T-helper 1 cell treated with Interleukin-12 subunit alpha and Interleukin-12 subunit beta and Interleukin-4 antibody, amounts not matched to agents 30 ng/mL and 1 ng/mL, for 36 hours (primary cell): ENCODE measurements at regions not wholly inside any gene's neighbourhood (a gene's known extent, or its start where the extent isn't known, plus 50 kb on each side); places are given as distances from the start of the nearest gene placed in this dataset.

ENCODE experiments used
- intact Hi-C: fragments of 100-400 bp; cut with micrococcal nuclease; formaldehyde crosslinking; loops from one replicate; pipeline ENCODE4 v1.15.1; 2024

DNA sequence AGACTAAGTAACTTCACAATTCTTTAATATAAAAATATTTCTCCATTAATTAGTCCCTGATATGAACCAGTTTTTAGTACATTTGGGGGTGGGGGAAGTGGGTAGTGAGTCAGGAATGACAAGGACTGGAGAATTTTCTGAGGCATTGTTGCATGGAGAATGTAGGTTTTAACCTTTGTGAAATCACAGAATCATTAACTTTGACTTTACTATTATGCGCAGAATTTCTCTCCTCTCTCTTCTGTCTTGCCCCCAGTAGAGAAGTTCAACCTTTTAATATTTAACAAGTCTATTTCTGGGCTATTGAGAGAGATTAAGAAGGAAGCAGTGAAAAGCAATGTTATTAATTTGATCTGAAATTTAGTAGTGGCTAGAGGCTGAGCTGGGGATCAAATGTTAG, 597.0 kb downstream of the PCDH18 start:
- intact Hi-C loops: no loop called here

DNA sequence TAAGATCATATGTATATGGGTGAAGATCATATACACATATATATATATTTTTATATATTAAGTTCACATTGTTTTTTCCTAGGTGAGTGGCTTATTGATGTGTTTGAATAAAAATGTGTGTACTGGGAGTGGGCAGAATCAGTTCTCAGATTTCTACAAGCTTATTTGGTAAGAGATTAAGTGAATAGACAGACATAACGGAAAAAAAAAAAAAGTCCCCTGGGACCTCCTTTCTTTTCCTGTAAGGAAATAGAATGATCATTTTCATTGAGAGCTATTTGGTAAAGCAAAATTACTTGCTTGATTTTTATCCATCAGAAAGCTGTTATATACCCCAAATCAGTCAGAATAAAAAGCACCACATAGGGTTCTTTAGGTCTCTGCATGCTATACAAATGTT, 597.7 kb downstream of the PCDH18 start:
- intact Hi-C loops: no loop called here

DNA sequence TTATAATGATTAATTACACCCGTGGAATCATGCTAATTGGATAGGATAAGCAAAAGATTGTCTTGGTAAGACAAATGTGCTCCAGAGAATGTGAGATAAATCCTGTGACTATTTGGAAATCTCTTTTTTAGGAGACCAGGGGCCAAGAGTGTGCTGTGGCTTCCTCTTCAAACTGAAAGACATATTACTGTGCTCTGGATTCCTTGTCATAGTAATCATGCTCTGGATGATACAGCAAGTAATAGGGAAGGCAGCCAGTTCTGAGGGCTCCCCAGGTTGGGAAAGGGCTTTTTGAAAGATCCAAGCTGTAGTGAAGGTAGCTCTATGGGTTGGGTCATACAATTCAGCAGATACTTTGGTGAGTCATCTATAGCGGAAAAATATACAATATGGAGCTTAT, 600.5 kb downstream of the PCDH18 start:
- intact Hi-C loops: no loop called here

DNA sequence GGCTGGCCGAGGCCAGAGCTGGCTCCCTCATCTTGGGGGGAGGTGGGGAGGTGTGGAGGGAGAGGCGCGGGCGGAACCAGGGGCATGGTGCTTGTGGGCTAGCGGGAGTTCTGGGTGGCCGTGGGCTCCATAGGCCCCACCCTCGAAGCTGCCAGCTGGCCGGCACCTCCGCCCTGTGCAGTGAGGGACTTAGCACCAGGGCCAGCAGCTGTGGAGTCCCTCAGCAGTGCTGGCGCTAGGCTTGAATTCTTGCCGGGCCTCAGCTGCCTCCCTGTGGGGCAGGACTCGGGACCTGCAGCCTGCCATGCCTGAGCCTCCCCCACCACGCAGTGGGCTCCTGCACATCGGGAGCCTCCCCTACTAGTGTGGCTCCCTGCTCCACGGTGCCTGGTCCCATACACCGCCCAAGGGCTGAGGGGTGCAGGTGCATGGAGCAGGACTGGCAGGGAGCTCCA, 603.3 kb downstream of the PCDH18 start:
- intact Hi-C loops: no loop called here

DNA sequence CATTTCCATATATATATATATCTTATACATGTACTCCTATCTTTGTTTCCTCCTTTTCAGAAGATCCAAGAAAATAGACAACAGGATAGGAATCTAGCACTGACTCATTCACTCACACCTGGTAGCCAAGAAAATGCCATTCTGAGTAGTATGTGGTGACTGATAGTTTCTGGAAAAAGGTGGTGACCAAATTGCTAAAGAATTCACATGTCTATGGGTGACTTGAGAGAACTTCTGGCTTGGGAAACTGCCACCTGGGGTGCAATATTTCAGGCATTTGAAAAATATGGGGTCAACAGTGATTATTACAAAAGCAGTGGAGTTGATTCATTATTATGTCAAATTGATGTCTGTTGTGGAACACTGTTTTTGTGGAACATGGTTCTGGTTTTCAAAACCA, 605.1 kb downstream of the PCDH18 start:
- intact Hi-C loops: no loop called here

DNA sequence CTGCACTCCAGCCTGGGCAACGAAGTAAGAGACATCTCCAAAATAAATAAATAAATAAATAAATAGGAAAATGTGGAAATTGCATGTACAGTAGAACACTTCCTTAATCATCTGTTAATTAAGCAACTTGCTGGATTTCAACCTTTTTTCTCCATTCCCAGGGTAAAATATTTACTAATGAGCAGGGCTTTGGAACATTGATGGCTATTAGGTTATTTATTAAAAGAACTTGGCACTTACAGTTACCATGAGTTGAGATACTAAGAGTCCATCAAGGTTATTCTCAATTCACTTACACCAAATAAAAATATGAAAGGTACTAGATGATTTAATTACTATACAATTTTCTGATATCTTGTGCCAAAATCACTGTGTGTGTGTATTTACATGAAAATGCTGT, 607.1 kb downstream of the PCDH18 start:
- intact Hi-C loops: no loop called here

DNA sequence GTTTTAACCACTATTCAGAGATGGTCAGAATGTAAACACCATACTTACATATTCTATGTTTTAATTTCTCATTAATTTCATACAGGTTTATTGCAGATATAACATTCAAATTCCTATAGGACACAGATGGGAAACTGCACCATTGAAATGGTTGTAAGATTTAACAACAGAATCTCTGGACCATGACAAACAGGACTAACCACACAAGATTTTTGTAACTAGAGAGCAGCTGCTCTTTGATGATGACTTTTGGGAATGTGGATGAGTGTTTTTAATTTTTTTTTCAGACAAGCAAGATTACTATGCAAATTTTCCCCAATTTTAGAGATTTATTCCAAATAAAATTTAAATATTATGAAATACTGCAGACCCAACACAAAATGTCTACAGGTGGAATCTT, 610.2 kb downstream of the PCDH18 start:
- intact Hi-C loops: no loop called here

DNA sequence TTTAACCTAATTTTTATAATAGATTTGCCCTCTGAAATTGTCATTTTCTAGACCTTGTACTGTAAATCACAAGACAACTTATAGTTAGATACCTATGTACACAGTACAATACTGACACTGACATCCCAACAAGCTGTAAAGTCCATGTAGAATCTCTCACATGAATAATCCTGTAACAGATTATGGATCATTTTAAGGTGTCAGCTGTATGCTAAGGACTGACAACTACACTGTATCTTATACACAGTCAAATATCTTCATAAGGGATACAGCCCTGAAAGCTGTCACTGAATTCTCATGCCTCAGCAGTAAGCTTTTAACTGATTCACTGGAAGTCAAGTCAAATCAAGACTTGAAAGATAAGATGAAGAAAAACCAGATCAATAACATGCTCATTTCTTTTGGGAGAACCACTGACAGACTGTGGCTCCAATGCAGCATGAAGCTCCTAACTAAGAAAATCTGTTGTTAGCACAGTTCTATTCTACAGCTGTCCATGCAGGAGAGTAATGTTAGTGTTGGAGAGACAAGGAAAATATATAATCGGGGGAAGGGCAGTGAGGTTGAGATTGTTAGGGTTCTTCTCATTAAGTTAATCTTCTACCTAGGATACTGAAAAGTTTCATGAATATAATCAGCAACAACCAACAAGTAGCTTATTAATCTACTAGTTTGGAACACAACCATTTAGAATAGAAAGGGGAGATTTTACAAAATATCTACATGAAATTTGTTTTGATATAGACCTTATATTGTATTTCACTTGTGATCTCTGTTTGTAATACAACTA, 612.0 kb downstream of the PCDH18 start:
- intact Hi-C loops: no loop called here

DNA sequence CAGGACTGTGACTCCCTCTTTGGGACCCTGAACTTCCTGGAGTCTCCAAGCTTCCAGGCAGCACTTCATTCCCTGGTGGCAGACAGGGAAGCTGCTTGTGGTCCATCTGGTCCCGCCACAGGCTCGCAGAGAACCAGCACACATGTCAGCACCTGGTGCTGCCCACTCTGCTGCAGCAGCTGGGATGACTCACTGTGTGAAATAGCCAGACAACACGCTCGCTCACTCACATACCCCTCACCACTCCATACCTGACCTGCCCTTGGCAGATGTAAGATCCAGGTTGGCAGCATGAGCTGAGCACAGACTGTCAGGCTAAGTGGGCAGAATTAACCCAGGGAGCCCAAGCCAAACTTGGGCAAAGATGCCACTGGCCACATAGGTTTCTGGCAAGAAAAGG, 613.5 kb downstream of the PCDH18 start:
- intact Hi-C loops: no loop called here

DNA sequence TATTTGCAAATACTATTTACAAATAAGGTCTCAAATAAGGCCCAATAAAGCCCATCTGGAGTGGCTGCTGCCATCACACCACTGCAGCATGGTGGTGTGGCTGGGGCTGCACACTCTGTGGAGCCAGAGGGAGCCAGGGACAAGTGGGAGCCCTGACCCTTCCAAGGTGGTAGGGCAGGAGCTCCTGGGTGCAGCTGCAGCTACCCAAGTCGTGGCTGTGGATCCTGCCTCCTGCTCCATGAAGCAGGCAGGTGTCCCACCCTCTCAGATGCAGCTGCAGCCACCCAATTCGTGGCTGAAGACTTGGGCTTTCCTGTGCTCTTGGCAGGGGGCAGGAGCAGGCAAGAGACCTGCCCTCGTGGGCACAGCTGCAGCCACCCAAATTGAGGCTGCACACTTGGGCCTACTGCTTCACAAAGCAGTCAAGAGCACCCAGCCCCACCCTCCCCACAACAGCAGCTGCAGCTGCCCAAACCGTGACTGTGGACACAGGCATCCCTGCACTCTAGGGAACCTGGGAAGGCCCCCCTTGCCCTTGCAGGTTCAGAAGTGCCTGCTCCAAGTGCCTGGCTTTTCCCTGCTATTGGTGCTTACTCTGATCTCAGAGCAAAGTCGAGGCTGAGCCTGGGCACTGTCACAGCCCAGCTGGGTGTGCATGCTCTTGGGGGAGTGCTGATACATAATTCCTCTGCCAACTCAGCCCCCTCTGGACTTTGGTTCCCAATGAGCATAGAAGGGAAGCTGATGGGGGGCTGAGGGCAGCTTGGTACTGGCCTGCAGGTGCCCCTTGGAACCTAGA, 614.8 kb downstream of the PCDH18 start:
- intact Hi-C loops: no loop called here

DNA sequence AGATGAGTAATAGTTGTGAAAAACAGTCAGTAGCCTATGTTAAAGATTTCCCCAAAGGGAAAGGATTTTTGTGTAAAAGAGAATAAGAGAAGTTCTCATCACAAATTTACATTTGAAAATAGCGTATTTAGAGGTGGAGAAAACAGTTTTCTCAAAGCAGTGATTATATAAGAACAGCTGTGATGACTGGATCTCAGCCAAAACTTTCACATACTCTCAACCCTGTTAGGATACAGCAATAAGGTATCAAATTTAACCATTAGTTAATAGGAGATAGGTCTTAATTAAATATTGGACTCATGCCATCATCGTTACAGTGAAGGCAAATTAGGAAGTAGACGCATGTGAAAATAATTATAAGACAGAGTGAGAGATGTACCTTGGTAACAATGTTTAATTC, 622.7 kb downstream of the PCDH18 start:
- intact Hi-C loops: no loop called here

DNA sequence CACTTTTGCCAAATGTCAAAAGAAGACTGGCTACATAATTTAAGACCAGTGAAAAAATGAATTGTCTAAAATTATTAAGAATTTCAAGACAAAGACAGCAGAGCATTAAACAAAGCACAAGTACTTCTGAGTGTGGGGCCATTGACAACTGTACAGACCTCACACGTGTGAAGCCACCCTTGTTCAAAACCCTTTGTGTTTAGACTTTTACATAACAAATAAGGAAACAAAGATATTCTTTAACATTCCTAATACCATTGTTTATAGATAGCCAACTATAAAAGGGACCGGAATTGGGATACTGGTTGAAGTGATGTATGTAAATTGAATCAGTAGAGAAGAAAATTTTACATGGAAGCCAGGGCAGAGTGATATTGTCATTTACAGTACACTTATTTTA, 624.2 kb downstream of the PCDH18 start:
- intact Hi-C loops: no loop called here

DNA sequence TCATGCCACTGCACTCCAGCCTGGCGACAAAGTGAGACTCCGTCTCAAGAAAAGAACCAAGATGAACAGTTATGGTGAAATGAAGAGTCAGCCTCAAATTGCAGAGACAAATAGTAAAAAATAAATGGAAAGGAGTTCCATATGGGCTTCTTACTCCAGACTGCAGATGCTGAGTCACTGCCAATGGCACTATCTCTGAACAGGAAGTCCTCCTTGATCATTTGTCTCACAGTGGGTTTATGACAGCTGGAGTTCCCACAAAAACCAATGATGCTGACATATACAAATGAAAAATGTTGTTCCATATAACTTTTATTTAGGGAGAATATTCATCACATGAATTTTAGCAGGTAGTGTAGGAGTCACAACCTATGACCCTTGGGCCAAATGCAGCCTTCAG, 631.6 kb downstream of the PCDH18 start:
- intact Hi-C loops: no loop called here

DNA sequence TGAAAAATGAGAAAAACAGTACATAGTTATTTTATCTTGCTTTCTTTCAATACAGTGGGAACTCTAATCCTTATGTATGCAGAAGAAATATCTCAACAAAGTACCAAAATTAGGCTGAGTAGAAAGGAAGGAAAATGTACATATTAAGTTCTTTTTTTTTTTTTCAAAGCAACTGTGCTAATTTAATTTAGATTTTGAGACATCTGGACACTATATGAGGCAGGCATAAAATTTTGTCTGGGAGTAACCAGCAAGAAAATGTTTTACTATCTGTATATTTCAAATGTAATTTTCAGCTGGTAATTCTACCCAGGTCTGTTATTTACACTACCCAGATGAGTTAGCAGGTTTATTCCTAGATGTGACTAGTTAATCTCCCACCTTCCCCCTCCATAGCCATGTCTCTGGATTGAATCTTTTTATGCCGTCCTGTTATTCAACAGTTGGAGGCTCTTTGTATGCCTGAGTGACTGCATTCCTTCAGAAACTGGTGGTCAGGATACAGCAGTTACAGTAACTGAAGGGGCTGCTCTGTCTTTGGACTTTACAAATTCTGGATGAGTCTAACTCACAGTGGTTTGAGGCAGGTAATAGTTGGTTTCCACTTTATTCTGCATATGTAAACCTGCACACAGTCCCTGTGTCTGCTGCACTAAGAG, 633.6 kb downstream of the PCDH18 start:
- intact Hi-C loops: no loop called here

DNA sequence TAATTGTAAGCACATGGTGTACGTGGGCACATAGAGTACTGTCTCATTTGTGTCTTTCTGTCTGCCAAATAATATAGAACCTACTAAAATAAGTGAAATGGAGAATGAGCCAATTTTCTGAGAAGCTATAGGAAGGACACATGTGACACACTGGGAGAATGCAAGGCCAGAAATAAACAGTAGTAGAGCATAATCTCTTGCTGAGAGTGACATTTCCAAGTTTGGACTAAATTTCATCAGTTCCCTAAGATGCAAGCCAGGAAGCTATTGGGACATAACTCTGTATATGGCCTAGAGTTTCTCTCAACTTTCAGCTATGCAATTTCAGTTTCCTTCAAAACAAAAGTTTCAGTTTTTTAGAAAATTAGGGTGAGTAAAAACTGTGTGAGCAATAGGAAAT, 638.7 kb downstream of the PCDH18 start:
- intact Hi-C loops: no loop called here

DNA sequence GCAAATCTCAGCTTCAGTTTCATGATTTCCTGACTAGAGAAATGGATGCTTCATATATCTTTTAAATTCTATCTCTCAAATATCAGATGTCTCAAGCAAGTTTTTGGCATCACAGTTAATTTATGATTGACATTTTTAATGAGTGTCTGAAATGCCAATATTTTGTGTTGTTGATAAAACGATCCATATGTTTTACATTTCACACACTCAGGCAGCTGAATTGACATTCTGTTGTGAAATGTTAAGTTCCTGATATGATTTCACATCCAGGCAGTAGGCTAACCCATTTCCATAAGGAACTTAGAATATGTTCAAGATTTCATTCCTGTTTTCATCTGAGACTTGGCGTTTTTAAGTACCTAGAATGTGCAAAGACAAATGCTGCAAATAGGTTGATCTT, 650.6 kb downstream of the PCDH18 start:
- intact Hi-C loops: no loop called here

DNA sequence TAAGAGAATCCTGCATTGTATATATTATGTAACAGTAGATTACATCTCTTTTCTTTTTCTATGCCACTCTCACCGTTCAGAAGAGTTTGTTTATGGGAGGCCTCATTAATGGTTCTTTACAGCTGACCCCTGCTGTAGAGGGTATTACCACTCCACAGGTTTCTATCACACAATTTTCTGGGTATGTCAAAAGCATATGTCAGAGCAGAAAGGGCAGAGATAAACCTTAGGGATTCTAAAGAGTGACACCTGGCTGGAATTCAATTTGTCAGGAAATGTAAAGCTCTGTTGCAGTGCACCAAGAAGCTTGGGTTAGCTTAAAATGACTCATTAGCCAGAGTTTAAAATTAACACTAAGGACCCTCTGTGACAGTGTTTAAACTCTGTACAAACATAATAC, 658.7 kb downstream of the PCDH18 start:
- intact Hi-C loops: no loop called here

DNA sequence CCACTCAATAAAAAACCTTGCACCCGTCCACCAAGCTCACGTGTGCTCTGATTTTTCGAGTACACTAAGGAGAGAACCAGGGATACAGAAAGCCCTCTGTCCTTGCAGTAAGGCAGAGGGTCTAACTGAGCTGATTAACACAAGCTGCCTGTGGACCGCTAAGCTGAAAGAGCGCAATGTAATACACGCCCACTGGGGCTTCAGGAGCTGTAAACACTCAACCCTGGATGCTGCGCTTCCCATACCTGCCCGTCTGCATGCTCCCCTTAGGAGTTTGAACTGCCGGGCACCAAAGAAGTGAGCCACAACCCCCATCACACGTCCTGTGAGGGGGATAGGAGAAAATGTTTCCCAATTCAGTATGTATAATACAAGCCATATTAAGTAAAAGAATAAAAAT, 664.8 kb downstream of the PCDH18 start:
- intact Hi-C loops: no loop called here

DNA sequence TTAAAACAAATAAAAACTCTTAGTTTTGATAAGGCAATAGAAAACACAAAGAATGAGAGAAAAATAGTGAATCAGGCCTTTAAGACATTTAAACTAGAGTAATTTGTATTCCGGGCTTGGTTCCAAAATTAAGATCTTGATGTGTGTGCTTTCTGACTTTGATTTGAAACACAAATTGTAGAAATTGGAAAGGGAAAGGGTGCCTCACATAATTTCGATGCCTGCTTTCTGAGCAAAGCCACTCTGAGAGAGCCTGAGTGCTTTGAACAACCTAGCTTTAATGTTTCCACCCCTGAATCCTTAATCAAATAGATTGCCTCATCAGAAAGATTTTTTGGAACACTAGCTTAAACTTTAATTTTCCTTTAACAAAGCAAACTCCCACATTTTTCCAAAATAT, 666.8 kb downstream of the PCDH18 start:
- intact Hi-C loops: loop anchor here (2.0 kb wide), 1 partner anchor 1495 kb away; no protein-coding TSS in a partner anchor

DNA sequence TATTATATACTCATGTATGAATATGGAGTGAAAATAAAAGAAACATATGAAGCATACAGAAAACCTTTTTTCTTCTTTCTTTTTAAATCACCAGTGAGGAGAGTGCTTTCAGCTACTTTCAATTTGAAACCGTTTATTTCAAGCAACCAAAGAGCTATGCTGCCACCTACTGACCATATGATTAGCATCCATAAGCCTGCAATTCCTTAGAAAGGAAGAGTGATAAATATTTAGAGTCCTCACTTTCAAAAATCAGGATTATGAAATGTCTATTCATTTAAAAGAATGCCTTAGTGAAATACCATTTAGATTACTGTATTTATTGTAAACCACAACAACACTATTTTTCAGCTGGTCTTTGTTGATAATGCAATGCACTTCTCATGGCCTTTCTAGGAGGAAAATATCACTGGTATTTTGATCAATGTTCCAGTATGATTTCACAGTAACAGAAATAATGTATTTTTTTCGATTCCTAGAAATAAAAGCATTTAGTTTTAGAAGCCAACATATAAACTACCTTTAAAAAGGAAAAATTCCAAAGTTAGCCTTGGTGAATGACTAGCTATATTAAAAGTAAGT, 667.6 kb downstream of the PCDH18 start:
- intact Hi-C loops: loop anchor here (2.0 kb wide), 1 partner anchor 1494 kb away; no protein-coding TSS in a partner anchor

DNA sequence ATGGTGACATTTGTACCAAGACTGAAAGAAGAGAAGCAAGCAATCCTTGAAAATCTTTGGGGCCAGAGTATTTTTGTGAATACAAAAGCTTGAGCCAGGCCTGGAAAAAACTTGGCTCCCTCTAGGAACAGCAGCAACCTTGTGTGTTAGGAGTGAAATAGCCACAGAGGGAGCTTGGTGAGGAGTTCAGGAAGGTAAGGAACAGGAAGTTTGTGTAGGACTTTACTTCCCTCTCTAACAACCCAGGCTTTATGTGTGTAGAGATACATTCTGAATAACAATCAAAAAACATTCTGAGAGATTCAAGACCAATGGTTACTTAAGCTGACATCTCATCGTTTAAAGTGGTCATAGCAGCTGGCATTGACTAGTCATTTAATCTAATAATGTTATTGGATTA, 668.5 kb downstream of the PCDH18 start:
- intact Hi-C loops: loop anchor here (2.0 kb wide), 1 partner anchor 1493 kb away; no protein-coding TSS in a partner anchor

DNA sequence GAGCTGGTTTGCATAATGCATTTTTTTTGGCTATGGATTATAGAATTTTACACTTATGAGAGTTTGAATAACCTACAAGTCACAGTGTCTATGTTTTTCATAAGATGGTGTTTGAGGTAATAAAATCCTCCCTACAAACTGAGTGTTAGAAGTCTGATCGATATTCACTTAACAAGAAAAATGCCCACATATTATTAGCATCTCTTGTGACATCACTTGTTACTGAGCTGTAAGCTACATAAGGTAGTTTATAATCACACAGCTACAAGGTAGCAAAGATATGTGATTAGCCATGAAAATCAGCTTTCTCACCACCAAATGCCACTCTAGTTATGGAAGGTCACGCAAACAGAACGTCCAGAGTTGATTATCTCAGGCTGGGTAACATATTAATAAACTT, 669.6 kb downstream of the PCDH18 start:
- intact Hi-C loops: no loop called here
